Spleen (tissue), 11 donors: ENCODE measurements at regions not wholly inside any gene's neighbourhood (a gene's known extent, or its start where the extent isn't known, plus 50 kb on each side); places are given as distances from the start of the nearest gene placed in this dataset.

Source experiments
- DNase-seq: peaks from one replicate; pipeline ENCODE4 v3.0.0-alpha.2; 2020
- H3K27ac ChIP-seq, 8 donors: fragments of 200-600 bp; sonication (generic) in 7 of 8; 1 replicate in 4 of 8; 2 replicates in 4 of 8; pipeline versions ENCODE4 v1.5.0 to v1.8.0; 2016 to 2021; ENCODE audit warnings: inconsistent platforms in 4 of 8, mild to moderate bottlenecking in 4 of 8, moderate library complexity in 1 of 8
- H3K27me3 ChIP-seq, 7 donors: fragments of 200-600 bp; sonication (generic) in 6 of 7; replicated peaks in 1 of 7; 1 replicate in 4 of 7; 2 replicates in 3 of 7; pipeline versions ENCODE4 v1.5.0 to v1.8.0; 2016 to 2021; ENCODE audit warnings: inconsistent platforms in 3 of 7, mild to moderate bottlenecking in 1 of 7
- H3K36me3 ChIP-seq, 6 donors: fragments of 200-600 bp; sonication (generic) in 5 of 6; 1 replicate in 4 of 6; 2 replicates in 2 of 6; pipeline versions ENCODE4 v1.5.0 to v1.8.0; 2016 to 2021; ENCODE audit warnings: inconsistent platforms in 2 of 6
- H3K4me1 ChIP-seq, 6 donors: fragments of 200-600 bp; sonication (generic) in 5 of 6; 1 replicate in 3 of 6; 2 replicates in 3 of 6; pipeline versions ENCODE4 v1.5.0 to v1.8.0; 2016 to 2021; ENCODE audit warnings: inconsistent platforms in 3 of 6
- H3K4me3 ChIP-seq, 8 donors: fragments of 200-600 bp; sonication (generic) in 7 of 8; 1 replicate in 4 of 8; 2 replicates in 4 of 8; pipeline versions ENCODE4 v1.5.0 to v1.8.0; 2016 to 2021; ENCODE audit warnings: inconsistent platforms in 4 of 8, mild to moderate bottlenecking in 4 of 8, moderate library complexity in 2 of 8
- H3K9me3 ChIP-seq, 8 donors: fragments of 200-600 bp; sonication (generic) in 7 of 8; 1 replicate in 4 of 8; 2 replicates in 4 of 8; pipeline versions ENCODE4 v1.5.0 to v1.8.0; 2016 to 2021; ENCODE audit warnings: inconsistent platforms in 4 of 8
- CTCF ChIP-seq, 11 experiments: fragments of 200-600 bp in 7 of 11; fragments of 450-650 bp in 4 of 11; sonication (generic) in 4 of 11; IDR thresholded peaks in 8 of 11; conservative IDR thresholded peaks in 3 of 11; 1 replicate in 7 of 11; 2 replicates in 4 of 11; pipeline versions ENCODE4 v1.4.0 to v1.8.0; 2016 to 2021; ENCODE audit warnings: antibody characterized with exemption in 11 of 11, inconsistent platforms in 4 of 11, mild to moderate bottlenecking in 1 of 11
- POLR2A ChIP-seq, 3 donors: fragments of 450-650 bp; IDR thresholded peaks; one replicate each; pipeline ENCODE4 v1.5.1; 2017; ENCODE audit warnings: antibody characterized with exemption in 3 of 3, mild to moderate bottlenecking in 1 of 3
- POLR2AphosphoS5 ChIP-seq, 3 donors: sonication (generic); formaldehyde crosslinking; IDR thresholded peaks; one replicate each; pipeline ENCODE4 v1.5.1; 2017; ENCODE audit warnings: antibody characterized with exemption in 3 of 3
- WGBS, 5 donors: extraction: QIAGEN DNeasy Blood & Tissue Kit in 3 of 5; methylation state at CpG; one replicate each; pipeline versions ENCODE4 v1.1.5 to v1.1.7; 2013 to 2018; 5-methylcytosine and 5-hydroxymethylcytosine counted together
- intact Hi-C: fragments of 100-400 bp; cut with DNase I; formaldehyde crosslinking; loops from one replicate; pipeline ENCODE4 v1.15.0; 2023; ENCODE audit warnings: low total_unique reads
- donor health status: healthy with polysubstance abuse.
- donor health status: DM: no; HTN: no; CAD: no; lungs with moderate emphysema.
- donor health status: DM: no; HTN: no; CAD: no.
- donor health status: Bipolar disorder and iron deficiency.
- donor health status: healthy.
- donor health status: DM: no; HTN: no; CAD: no.
- donor health status: DM: yes; HTN: yes; CAD: no.

DNA sequence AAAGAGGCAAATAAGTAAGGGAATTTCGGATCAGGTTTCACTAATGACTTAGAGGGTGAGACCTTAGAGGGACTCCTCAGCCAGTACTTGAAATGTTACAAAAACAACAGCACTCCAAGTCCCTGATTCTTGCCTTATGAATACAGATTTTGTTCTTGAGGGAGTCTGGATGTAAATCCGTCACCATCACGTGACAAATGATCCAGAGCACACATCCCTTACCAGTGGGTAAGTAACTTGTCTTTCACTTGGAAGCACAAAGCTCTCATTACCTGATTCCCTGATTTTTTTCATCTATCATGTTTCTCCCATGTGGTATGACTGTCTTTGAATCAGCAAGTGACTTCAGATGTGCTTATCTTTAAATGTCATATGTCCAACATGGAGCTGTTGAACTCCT is 595.3 kb upstream of the POU3F2 start:
- TF ChIP-seq POLR2AphosphoS5 (IDR thresholded peaks at IDR 0.05), result no peak
- no peak for TF ChIP-seq CTCF (IDR thresholded peaks at IDR 0.05 in 8 of 11, conservative IDR thresholded peaks at IDR 0.05 in 3 of 11)
- TF ChIP-seq POLR2A (IDR thresholded peaks at IDR 0.05), result no peak
- no peaks in the 10 kb centered on the region for H3K27me3 ChIP-seq
- intact Hi-C loops, result no loop called here
- H3K36me3 ChIP-seq, result no peaks in the 10 kb centered on the region
- H3K9me3 ChIP-seq, result peaks cover 0 to 12% (median 7%) of the 10 kb centered on the region in 8 donors
- no peaks in the 10 kb centered on the region for H3K4me1 ChIP-seq
- no peak overlapping the region for H3K4me3 ChIP-seq
- no peak for DNase-seq
- WGBS, 5 donors, result 41 to 77% (median 55%) methylated on average over 3 of the region's 3 CpGs
- H3K27ac ChIP-seq, result no peak overlapping the region

GRCh38 chr6:98241630-98242029 is 592.7 kb upstream of the POU3F2 start:
- H3K27ac ChIP-seq, result no peak overlapping the region
- TF ChIP-seq POLR2A (IDR thresholded peaks at IDR 0.05), result no peak
- no peak for TF ChIP-seq POLR2AphosphoS5 (IDR thresholded peaks at IDR 0.05)
- TF ChIP-seq CTCF (IDR thresholded peaks at IDR 0.05 in 8 of 11, conservative IDR thresholded peaks at IDR 0.05 in 3 of 11), result no peak
- intact Hi-C loops, result no loop called here
- no peaks in the 10 kb centered on the region for H3K36me3 ChIP-seq
- no peak for DNase-seq
- no peaks in the 10 kb centered on the region for H3K9me3 ChIP-seq
- WGBS, 5 donors, result 14 to 40% (median 26%) methylated on average over 1 of the region's 1 CpG
- no peaks in the 10 kb centered on the region for H3K4me1 ChIP-seq
- H3K4me3 ChIP-seq, result no peak overlapping the region
- H3K27me3 ChIP-seq, result no peaks in the 10 kb centered on the region

GRCh38 chr6:98254624-98255023 is 579.8 kb upstream of the POU3F2 start:
- no peak for DNase-seq
- TF ChIP-seq POLR2AphosphoS5 (IDR thresholded peaks at IDR 0.05) (no peak), CTCF (IDR thresholded peaks at IDR 0.05 in 8 of 11, conservative IDR thresholded peaks at IDR 0.05 in 3 of 11) (no peak), POLR2A (IDR thresholded peaks at IDR 0.05) (no peak)
- intact Hi-C loops, result no loop called here

GRCh38 chr6:98260382-98260781 is 574.0 kb upstream of the POU3F2 start:
- H3K27me3 ChIP-seq, result no peaks in the 10 kb centered on the region
- H3K9me3 ChIP-seq, result no peaks in the 10 kb centered on the region
- H3K27ac ChIP-seq, result no peak overlapping the region
- H3K36me3 ChIP-seq, result no peaks in the 10 kb centered on the region
- no peaks in the 10 kb centered on the region for H3K4me1 ChIP-seq
- 76 to 99% (median 87%) methylated on average over 2 of the region's 2 CpGs for WGBS, 5 donors
- TF ChIP-seq POLR2A (IDR thresholded peaks at IDR 0.05), result no peak
- TF ChIP-seq POLR2AphosphoS5 (IDR thresholded peaks at IDR 0.05), result no peak
- no peak for TF ChIP-seq CTCF (IDR thresholded peaks at IDR 0.05 in 8 of 11, conservative IDR thresholded peaks at IDR 0.05 in 3 of 11)
- no peak overlapping the region for H3K4me3 ChIP-seq
- intact Hi-C loops, result no loop called here
- DNase-seq, result no peak

More at GRCh38 chr6:98254624-98255023, 579.8 kb upstream of the POU3F2 start:
- 82 to 91% (median 87%) methylated on average over 3 of the region's 3 CpGs for WGBS, 5 donors
- Histone ChIP-seq H3K4me1 (no peaks in the 10 kb centered on the region), H3K4me3 (no peak overlapping the region), H3K9me3 (no peaks in the 10 kb centered on the region), H3K27ac (no peak overlapping the region), H3K36me3 (no peaks in the 10 kb centered on the region), H3K27me3 (no peaks in the 10 kb centered on the region)
